OCI-LY7 (cell line): ENCODE measurements at regions not wholly inside any gene's neighbourhood (a gene's known extent, or its start where the extent isn't known, plus 50 kb on each side); places are given as distances from the start of the nearest gene placed in this dataset.

Experiments used
- CTCF ChIP-seq: fragments of 200-600 bp; sonication (generic); conservative IDR thresholded peaks from 2 replicates; pipeline ENCODE4 v1.5.1; 2014; ENCODE audit warnings: mild to moderate bottlenecking, antibody characterized with exemption, low read length, moderate library complexity, mixed read lengths
- EZH2phosphoT487 ChIP-seq: fragments of 200-600 bp; sonication (generic); IDR thresholded peaks from 2 replicates; pipeline ENCODE4 v1.6.1; 2018; ENCODE audit warnings: low read depth, borderline replicate concordance, mild to moderate bottlenecking, mixed run types, antibody characterized with exemption, low read length, moderate library complexity, mixed read lengths

GRCh38 chr1:14443164-14443787 is 155.2 kb upstream of the KAZN start:
- TF ChIP-seq CTCF (no peak), EZH2phosphoT487 (no peak)
